HEK293 (cell line): ENCODE measurements at regions not wholly inside any gene's neighbourhood (a gene's known extent, or its start where the extent isn't known, plus 50 kb on each side); places are given as distances from the start of the nearest gene placed in this dataset.
A peak's percentile ranks its signal among the peaks of the same experiment; 100 is the strongest.

Experiments
- CTCF ChIA-PET: fragments of 350-600 bp; formaldehyde crosslinking; extraction: SDS; loops from one replicate; lab custom pipeline; 2021; ENCODE audit warnings: antibody characterized with exemption; lab: Yijun Ruan, JAX
- POLR2A ChIA-PET: fragments of 300-600 bp; formaldehyde crosslinking; extraction: SDS; loops from one replicate; lab custom pipeline; 2020; ENCODE audit warnings: antibody characterized with exemption, inconsistent platforms; lab: Yijun Ruan, JAX
- H3K27ac ChIP-seq: fragments of 200-500 bp; sonication (Bioruptor generic); 2 replicates; pipeline ENCODE4 v1.5.1; 2014; ENCODE audit warnings: low read depth, low read length, control low read depth, inconsistent platforms; ENCODE audit errors: extremely low read depth
- H3K36me3 ChIP-seq, 2 experiments: fragments of 200-500 bp in 1 of 2; sonication (Bioruptor generic) in 1 of 2; 1 replicate in 1 of 2; 2 replicates in 1 of 2; pipeline ENCODE4 v1.5.1; 2014 to 2017; ENCODE audit warnings: inconsistent platforms in 2 of 2, low read length in 2 of 2; ENCODE audit not compliant: control insufficient read depth in 2 of 2, insufficient read depth in 1 of 2
- H3K4me1 ChIP-seq: fragments of 200-500 bp; sonication (Bioruptor generic); 2 replicates; pipeline ENCODE4 v1.5.1; 2014; ENCODE audit warnings: mild to moderate bottlenecking, low read length, inconsistent platforms; ENCODE audit not compliant: control insufficient read depth, insufficient read depth
- H3K4me3 ChIP-seq: 2 replicates; pipeline ENCODE4 v1.5.1; 2011; ENCODE audit warnings: low read depth, mild to moderate bottlenecking, control low read depth, low read length, moderate library complexity
- H3K9me3 ChIP-seq: fragments of 200-500 bp; sonication (Bioruptor generic); 2 replicates; pipeline ENCODE4 v1.5.1; 2014; ENCODE audit warnings: low read depth, low read length, inconsistent platforms; ENCODE audit not compliant: control insufficient read depth, insufficient read depth
- CTCF ChIP-seq: fragments of 450-650 bp; formaldehyde crosslinking; IDR thresholded peaks from 2 replicates; pipeline ENCODE4 v1.5.1; 2016; ENCODE audit warnings: missing biosample characterization, missing genetic modification characterization
- GLI4 ChIP-seq: fragments of 450-650 bp; formaldehyde crosslinking; IDR thresholded peaks from 2 replicates; pipeline ENCODE4 v1.5.1; 2016; ENCODE audit warnings: missing biosample characterization, missing genetic modification characterization
- HIC1 ChIP-seq: fragments of 450-650 bp; formaldehyde crosslinking; IDR thresholded peaks from 2 replicates; pipeline ENCODE4 v1.5.1; 2016; ENCODE audit warnings: missing biosample characterization, missing genetic modification characterization
- RBAK ChIP-seq: fragments of 450-650 bp; formaldehyde crosslinking; IDR thresholded peaks from 2 replicates; pipeline ENCODE4 v1.5.1; 2016; ENCODE audit warnings: missing biosample characterization, missing genetic modification characterization
- REPIN1 ChIP-seq: fragments of 450-650 bp; formaldehyde crosslinking; IDR thresholded peaks from 2 replicates; pipeline ENCODE4 v1.5.1; 2017; ENCODE audit warnings: missing biosample characterization, missing genetic modification characterization, low read depth
- TCF7L2 ChIP-seq: IDR thresholded peaks from 2 replicates; pipeline ENCODE4 v1.6.1; 2011; ENCODE audit warnings: low read depth, mild to moderate bottlenecking, inconsistent platforms, low read length, moderate library complexity, borderline replicate concordance
- YY1 ChIP-seq: fragments of 450-650 bp; formaldehyde crosslinking; IDR thresholded peaks from 2 replicates; pipeline ENCODE4 v1.5.1; 2018; ENCODE audit warnings: missing biosample characterization, missing genetic modification characterization
- YY2 ChIP-seq: fragments of 450-650 bp; formaldehyde crosslinking; IDR thresholded peaks from 2 replicates; pipeline ENCODE4 v1.5.1; 2016; ENCODE audit warnings: missing biosample characterization, missing genetic modification characterization
- ZBTB44 ChIP-seq: fragments of 450-650 bp; IDR thresholded peaks from 2 replicates; pipeline ENCODE4 v1.5.1; 2018; ENCODE audit warnings: missing biosample characterization, mild to moderate bottlenecking, missing genetic modification characterization
- ZBTB48 ChIP-seq: fragments of 450-650 bp; formaldehyde crosslinking; IDR thresholded peaks from 2 replicates; pipeline ENCODE4 v1.5.1; 2016; ENCODE audit warnings: missing biosample characterization, missing genetic modification characterization
- ZEB2 ChIP-seq: fragments of 450-650 bp; formaldehyde crosslinking; IDR thresholded peaks from 2 replicates; pipeline ENCODE4 v1.5.1; 2016; ENCODE audit warnings: missing biosample characterization, missing genetic modification characterization
- ZFP41 ChIP-seq: fragments of 450-650 bp; formaldehyde crosslinking; IDR thresholded peaks from 2 replicates; pipeline ENCODE4 v1.5.1; 2016; ENCODE audit warnings: missing biosample characterization, missing genetic modification characterization, borderline replicate concordance
- ZNF146 ChIP-seq: fragments of 450-650 bp; formaldehyde crosslinking; IDR thresholded peaks from 2 replicates; pipeline ENCODE4 v1.5.1; 2016; ENCODE audit warnings: missing biosample characterization, missing genetic modification characterization
- ZNF148 ChIP-seq: fragments of 450-650 bp; formaldehyde crosslinking; IDR thresholded peaks from 2 replicates; pipeline ENCODE4 v1.5.0; 2017; ENCODE audit warnings: missing biosample characterization, missing genetic modification characterization, borderline replicate concordance
- ZNF221 ChIP-seq: fragments of 450-650 bp; formaldehyde crosslinking; IDR thresholded peaks from 2 replicates; pipeline ENCODE4 v1.5.1; 2017; ENCODE audit warnings: missing biosample characterization, missing genetic modification characterization, borderline replicate concordance
- ZNF274 ChIP-seq, 2 experiments: fragments of 200-500 bp in 1 of 2; fragments of 450-650 bp in 1 of 2; sonication (Bioruptor generic) in 1 of 2; formaldehyde crosslinking in 1 of 2; IDR thresholded peaks; 2 replicates each; pipeline versions ENCODE4 v1.5.1 to v1.6.1; 2014 to 2016; ENCODE audit warnings: borderline replicate concordance in 1 of 2, inconsistent platforms in 1 of 2, low read length in 1 of 2, missing biosample characterization in 1 of 2, missing genetic modification characterization in 1 of 2
- ZNF362 ChIP-seq: fragments of 450-650 bp; formaldehyde crosslinking; IDR thresholded peaks from 2 replicates; pipeline ENCODE4 v1.5.1; 2016; ENCODE audit warnings: missing biosample characterization, missing genetic modification characterization
- ZNF549 ChIP-seq: fragments of 450-650 bp; IDR thresholded peaks from 2 replicates; pipeline ENCODE4 v1.5.1; 2018; ENCODE audit warnings: missing biosample characterization, missing genetic modification characterization, mild to moderate bottlenecking, inconsistent platforms, moderate library complexity
- ZNF561 ChIP-seq: fragments of 450-650 bp; IDR thresholded peaks from 2 replicates; pipeline ENCODE4 v1.5.1; 2018; ENCODE audit warnings: missing biosample characterization, missing genetic modification characterization, borderline replicate concordance
- ZNF580 ChIP-seq: fragments of 450-650 bp; formaldehyde crosslinking; IDR thresholded peaks from 2 replicates; pipeline ENCODE4 v1.5.1; 2016; ENCODE audit warnings: missing biosample characterization, missing genetic modification characterization
- ZNF610 ChIP-seq: fragments of 450-650 bp; formaldehyde crosslinking; IDR thresholded peaks from 2 replicates; pipeline ENCODE4 v1.5.1; 2016; ENCODE audit warnings: missing biosample characterization, missing genetic modification characterization, borderline replicate concordance
- ZNF692 ChIP-seq: fragments of 450-650 bp; formaldehyde crosslinking; IDR thresholded peaks from 2 replicates; pipeline ENCODE4 v1.5.1; 2016; ENCODE audit warnings: missing biosample characterization, missing genetic modification characterization
- ZNF707 ChIP-seq: fragments of 450-650 bp; formaldehyde crosslinking; IDR thresholded peaks from 2 replicates; pipeline ENCODE4 v1.5.1; 2016; ENCODE audit warnings: missing biosample characterization, missing genetic modification characterization

- Histone ChIP-seq H3K27ac (no peak overlapping the region), H3K9me3 (no peaks in the 10 kb centered on the region), H3K4me3 (no peak overlapping the region), H3K36me3 (no peaks in the 10 kb centered on the region), H3K4me1 (no peaks in the 10 kb centered on the region)
- ChIA-PET CTCF (interaction anchor here (1.1 to 2.6 kb wide), 9 partner anchors 8 to 138 kb away, joined by 3 to 22 read pairs (median 4); no protein-coding TSS in a partner anchor), POLR2A (no interaction called here)
- TF ChIP-seq ZNF221 (tag by site-specific recombination) (no peak), ZNF692 (no peak), ZEB2 (tag by site-specific recombination) (no peak), ZNF707 (no peak), REPIN1 (no peak), ZNF610 (no peak), ZNF148 (tag by site-specific recombination) (no peak), ZBTB48 (tag by site-specific recombination) (no peak), GLI4 (tag by site-specific recombination) (no peak), YY2 (tag by site-specific recombination) (no peak), ZNF561 (tag by site-specific recombination) (no peak), CTCF (tag by site-specific recombination) (no peak), ZNF362 (no peak), ZBTB44 (tag by site-specific recombination) (no peak), ZNF549 (tag by site-specific recombination) (no peak), RBAK (no peak), ZNF274 (IDR thresholded peaks at IDR 0.05; ENCODE audit: low read length) (no peak), ZNF274 (tag by site-specific recombination; IDR thresholded peaks at IDR 0.05; ENCODE audit: borderline replicate concordance) (no peak)
Measured at GRCh38 chr14:21861153-21861552, 187.5 kb upstream of the OR4E1 start.

- POLR2A ChIA-PET = no interaction called here
- H3K4me1 ChIP-seq = no peaks in the 10 kb centered on the region
- no peak overlapping the region for H3K27ac ChIP-seq
- H3K9me3 ChIP-seq = no peaks in the 10 kb centered on the region
- CTCF ChIA-PET = interaction anchor here (0.6 to 2.6 kb wide), 10 partner anchors 8 to 137 kb away, joined by 3 to 22 read pairs (median 6); no protein-coding TSS in a partner anchor
- H3K4me3 ChIP-seq = no peak overlapping the region
- H3K36me3 ChIP-seq = no peaks in the 10 kb centered on the region
- TF ChIP-seq ZFP41 (no peak), ZNF146 (tag by site-specific recombination) (no peak), YY1 (tag by site-specific recombination) (no peak), TCF7L2 (no peak), ZNF580 (tag by site-specific recombination) (peak; percentile 72; the same call in 1 of the 2 replicates), ZNF362 (no peak), HIC1 (tag by site-specific recombination) (no peak)
Measured at GRCh38 chr14:21860172-21860571, 186.6 kb upstream of the OR4E1 start.
